ENCODE measurements at regions not wholly inside any gene's neighbourhood (a gene's known extent, or its start where the extent isn't known, plus 50 kb on each side); places are given as distances from the start of the nearest gene placed in this dataset.

DNA sequence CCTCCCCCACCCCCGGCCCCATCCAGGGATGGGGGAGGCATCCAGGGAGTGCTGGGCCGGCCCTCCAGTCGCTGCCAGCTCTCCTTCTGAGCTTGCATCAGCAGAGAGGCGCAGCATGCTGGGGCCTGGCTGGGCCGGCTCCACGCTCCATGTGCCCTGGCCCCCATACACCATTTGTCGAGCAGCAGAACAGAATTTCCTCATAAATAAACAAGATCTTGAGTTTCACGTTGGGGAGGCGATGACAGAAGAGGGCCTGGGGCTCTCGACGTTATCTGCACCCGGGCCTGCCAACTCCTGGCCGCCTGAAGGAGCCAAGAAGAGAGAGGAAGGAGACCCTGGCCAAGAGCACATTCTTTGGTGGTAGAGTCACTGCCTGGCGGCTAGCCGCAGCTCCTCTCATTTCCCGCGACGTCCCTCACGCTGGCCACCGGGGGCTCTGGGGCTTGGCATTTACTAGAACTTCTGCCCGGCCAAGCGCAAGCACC is 177.0 kb downstream of the FGF18 start:
- TF ChIP-seq CEBPB (IDR thresholded peaks at IDR 0.05; ENCODE audit: borderline replicate concordance, low read depth, low read length) (no peak), ESRRA (CRISPR knock-in tag; IDR thresholded peaks at IDR 0.05; ENCODE audit: low read depth) (no peak), TEAD2 (CRISPR knock-in tag; IDR thresholded peaks at IDR 0.05) (no peak), RCOR2 (CRISPR knock-in tag; IDR thresholded peaks at IDR 0.05) (no peak), FOSL1 (CRISPR knock-in tag; IDR thresholded peaks at IDR 0.05; ENCODE audit: borderline replicate concordance) (no peak), SMAD1 (CRISPR knock-in tag; IDR thresholded peaks at IDR 0.05; ENCODE audit: borderline replicate concordance, low read depth) (no peak), FOXJ3 (CRISPR knock-in tag; IDR thresholded peaks at IDR 0.05; ENCODE audit: borderline replicate concordance) (no peak), NPAS2 (CRISPR knock-in tag; IDR thresholded peaks at IDR 0.05; ENCODE audit: borderline replicate concordance) (no peak)
- TF ChIP-seq, protein P1, sequence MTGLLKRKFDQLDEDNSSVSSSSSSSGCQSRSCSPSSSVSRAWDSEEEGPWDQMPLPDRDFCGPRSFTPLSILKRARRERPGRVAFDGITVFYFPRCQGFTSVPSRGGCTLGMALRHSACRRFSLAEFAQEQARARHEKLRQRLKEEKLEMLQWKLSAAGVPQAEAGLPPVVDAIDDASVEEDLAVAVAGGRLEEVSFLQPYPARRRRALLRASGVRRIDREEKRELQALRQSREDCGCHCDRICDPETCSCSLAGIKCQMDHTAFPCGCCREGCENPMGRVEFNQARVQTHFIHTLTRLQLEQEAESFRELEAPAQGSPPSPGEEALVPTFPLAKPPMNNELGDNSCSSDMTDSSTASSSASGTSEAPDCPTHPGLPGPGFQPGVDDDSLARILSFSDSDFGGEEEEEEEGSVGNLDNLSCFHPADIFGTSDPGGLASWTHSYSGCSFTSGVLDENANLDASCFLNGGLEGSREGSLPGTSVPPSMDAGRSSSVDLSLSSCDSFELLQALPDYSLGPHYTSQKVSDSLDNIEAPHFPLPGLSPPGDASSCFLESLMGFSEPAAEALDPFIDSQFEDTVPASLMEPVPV (CRISPR knock-in tag; IDR thresholded peaks at IDR 0.05), result no peak
- TF ChIP-seq, protein P2, sequence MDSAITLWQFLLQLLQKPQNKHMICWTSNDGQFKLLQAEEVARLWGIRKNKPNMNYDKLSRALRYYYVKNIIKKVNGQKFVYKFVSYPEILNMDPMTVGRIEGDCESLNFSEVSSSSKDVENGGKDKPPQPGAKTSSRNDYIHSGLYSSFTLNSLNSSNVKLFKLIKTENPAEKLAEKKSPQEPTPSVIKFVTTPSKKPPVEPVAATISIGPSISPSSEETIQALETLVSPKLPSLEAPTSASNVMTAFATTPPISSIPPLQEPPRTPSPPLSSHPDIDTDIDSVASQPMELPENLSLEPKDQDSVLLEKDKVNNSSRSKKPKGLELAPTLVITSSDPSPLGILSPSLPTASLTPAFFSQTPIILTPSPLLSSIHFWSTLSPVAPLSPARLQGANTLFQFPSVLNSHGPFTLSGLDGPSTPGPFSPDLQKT (CRISPR knock-in tag; IDR thresholded peaks at IDR 0.05; ENCODE audit: borderline replicate concordance), result no peak
- TF ChIP-seq, protein P3, sequence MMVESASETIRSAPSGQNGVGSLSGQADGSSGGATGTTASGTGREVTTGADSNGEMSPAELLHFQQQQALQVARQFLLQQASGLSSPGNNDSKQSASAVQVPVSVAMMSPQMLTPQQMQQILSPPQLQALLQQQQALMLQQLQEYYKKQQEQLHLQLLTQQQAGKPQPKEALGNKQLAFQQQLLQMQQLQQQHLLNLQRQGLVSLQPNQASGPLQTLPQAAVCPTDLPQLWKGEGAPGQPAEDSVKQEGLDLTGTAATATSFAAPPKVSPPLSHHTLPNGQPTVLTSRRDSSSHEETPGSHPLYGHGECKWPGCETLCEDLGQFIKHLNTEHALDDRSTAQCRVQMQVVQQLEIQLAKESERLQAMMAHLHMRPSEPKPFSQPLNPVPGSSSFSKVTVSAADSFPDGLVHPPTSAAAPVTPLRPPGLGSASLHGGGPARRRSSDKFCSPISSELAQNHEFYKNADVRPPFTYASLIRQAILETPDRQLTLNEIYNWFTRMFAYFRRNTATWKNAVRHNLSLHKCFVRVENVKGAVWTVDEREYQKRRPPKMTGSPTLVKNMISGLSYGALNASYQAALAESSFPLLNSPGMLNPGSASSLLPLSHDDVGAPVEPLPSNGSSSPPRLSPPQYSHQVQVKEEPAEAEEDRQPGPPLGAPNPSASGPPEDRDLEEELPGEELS (CRISPR knock-in tag; IDR thresholded peaks at IDR 0.05), result no peak
- TF ChIP-seq, protein P4, sequence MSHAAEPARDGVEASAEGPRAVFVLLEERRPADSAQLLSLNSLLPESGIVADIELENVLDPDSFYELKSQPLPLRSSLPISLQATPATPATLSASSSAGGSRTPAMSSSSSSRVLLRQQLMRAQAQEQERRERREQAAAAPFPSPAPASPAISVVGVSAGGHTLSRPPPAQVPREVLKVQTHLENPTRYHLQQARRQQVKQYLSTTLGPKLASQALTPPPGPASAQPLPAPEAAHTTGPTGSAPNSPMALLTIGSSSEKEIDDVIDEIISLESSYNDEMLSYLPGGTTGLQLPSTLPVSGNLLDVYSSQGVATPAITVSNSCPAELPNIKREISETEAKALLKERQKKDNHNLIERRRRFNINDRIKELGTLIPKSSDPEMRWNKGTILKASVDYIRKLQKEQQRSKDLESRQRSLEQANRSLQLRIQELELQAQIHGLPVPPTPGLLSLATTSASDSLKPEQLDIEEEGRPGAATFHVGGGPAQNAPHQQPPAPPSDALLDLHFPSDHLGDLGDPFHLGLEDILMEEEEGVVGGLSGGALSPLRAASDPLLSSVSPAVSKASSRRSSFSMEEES (CRISPR knock-in tag; IDR thresholded peaks at IDR 0.05), result no peak

Measured in HepG2 (cell line).